ENCODE measurements at regions not wholly inside any gene's neighbourhood (a gene's known extent, or its start where the extent isn't known, plus 50 kb on each side); places are given as distances from the start of the nearest gene placed in this dataset.

DNA sequence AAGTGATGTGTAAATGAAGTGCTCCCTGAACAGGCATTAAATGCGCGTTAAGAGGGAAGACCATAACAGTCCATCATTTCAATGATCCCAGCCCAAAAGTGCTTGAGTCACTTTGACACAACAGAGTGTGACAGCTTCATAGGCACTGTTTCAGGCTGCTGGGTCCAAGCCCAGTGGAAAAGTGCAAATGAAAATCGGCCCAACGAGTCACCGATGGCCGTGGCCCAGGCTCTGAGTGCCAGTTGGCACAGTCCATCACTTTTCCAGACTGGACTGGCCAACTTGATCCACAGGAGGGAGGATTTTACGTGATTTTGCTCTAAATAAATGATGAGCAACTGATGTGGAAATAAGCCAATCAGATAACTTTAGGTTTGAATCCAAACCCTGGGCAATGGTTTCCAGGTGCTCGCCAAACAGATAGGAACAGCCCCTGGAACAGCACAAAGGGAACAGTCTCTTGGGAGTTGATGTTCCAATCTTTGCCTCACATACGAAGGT is 114.0 kb downstream of the SP3 start:
- Histone ChIP-seq H2AFZ (ENCODE audit: low read length) (no peak overlapping the region), H3K4me1 (ENCODE audit: insufficient read depth, low read length, poor library complexity, severe bottlenecking) (no peaks in the 10 kb centered on the region), H3K9ac (ENCODE audit: low read depth, low read length, poor library complexity, severe bottlenecking) (no peak overlapping the region), H3K27me3 (ENCODE audit: insufficient read depth, low read length, poor library complexity, severe bottlenecking) (no peaks in the 10 kb centered on the region), H3K79me2 (ENCODE audit: insufficient read depth, low read length) (no peaks in the 10 kb centered on the region), H3F3A (ENCODE audit: low read depth) (no peaks in the 10 kb centered on the region), H3K4me2 (ENCODE audit: low read depth, low read length, poor library complexity, severe bottlenecking) (no peak overlapping the region), H4K20me1 (ENCODE audit: insufficient read depth, low read length, poor library complexity, severe bottlenecking) (no peaks in the 10 kb centered on the region), H3K4me3 (ENCODE audit: low read length, poor library complexity, severe bottlenecking) (no peak overlapping the region), H3K9me2 (replicated peaks; ENCODE audit: low read depth, low read length) (no peaks in the 10 kb centered on the region; the same call in 1 of the 2 replicates), H3K9me3 (ENCODE audit: insufficient read depth, low read depth, low read length) (no peaks in the 10 kb centered on the region), H3K36me3 (ENCODE audit: insufficient read depth, low read length) (no peaks in the 10 kb centered on the region)
- TF ChIP-seq EZH2phosphoT487 (IDR thresholded peaks at IDR 0.05; ENCODE audit: borderline replicate concordance) = no peak
- TF ChIP-seq, protein P1, sequence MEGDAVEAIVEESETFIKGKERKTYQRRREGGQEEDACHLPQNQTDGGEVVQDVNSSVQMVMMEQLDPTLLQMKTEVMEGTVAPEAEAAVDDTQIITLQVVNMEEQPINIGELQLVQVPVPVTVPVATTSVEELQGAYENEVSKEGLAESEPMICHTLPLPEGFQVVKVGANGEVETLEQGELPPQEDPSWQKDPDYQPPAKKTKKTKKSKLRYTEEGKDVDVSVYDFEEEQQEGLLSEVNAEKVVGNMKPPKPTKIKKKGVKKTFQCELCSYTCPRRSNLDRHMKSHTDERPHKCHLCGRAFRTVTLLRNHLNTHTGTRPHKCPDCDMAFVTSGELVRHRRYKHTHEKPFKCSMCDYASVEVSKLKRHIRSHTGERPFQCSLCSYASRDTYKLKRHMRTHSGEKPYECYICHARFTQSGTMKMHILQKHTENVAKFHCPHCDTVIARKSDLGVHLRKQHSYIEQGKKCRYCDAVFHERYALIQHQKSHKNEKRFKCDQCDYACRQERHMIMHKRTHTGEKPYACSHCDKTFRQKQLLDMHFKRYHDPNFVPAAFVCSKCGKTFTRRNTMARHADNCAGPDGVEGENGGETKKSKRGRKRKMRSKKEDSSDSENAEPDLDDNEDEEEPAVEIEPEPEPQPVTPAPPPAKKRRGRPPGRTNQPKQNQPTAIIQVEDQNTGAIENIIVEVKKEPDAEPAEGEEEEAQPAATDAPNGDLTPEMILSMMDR (conservative IDR thresholded peaks at IDR 0.05; ENCODE audit: low read length) = no peak

DNA sequence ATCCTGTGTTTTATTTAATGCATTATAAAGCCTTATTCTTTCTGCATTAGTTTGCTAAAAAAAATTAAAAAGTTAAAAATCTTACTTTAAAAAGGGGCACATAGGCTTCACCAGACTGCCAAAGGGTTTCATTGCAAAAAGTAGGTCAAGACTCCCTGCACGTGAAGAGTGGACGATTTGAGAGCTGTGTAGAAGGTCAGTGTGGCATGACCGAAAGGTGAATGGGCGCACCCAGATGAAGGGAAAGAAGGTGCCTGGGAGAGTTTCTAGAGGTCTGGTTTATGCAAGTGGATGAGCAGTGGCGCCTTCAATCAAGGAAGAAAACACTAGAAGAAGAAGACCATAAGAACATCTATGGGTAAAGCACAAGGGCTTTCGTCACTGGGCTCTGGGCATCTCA is 111.0 kb downstream of the SP3 start:
- Histone ChIP-seq H2AFZ (ENCODE audit: low read length) (no peak overlapping the region), H3K27me3 (ENCODE audit: insufficient read depth, low read length, poor library complexity, severe bottlenecking) (no peaks in the 10 kb centered on the region), H3K9me3 (ENCODE audit: insufficient read depth, low read depth, low read length) (no peaks in the 10 kb centered on the region), H3K9ac (ENCODE audit: low read depth, low read length, poor library complexity, severe bottlenecking) (no peak overlapping the region), H3K79me2 (ENCODE audit: insufficient read depth, low read length) (no peaks in the 10 kb centered on the region), H3K4me3 (ENCODE audit: low read length, poor library complexity, severe bottlenecking) (no peak overlapping the region), H3K36me3 (ENCODE audit: insufficient read depth, low read length) (no peaks in the 10 kb centered on the region), H4K20me1 (ENCODE audit: insufficient read depth, low read length, poor library complexity, severe bottlenecking) (no peaks in the 10 kb centered on the region), H3K4me1 (ENCODE audit: insufficient read depth, low read length, poor library complexity, severe bottlenecking) (no peaks in the 10 kb centered on the region), H3K9me2 (replicated peaks; ENCODE audit: low read depth, low read length) (no peaks in the 10 kb centered on the region; the same call in 1 of the 2 replicates), H3F3A (ENCODE audit: low read depth) (no peaks in the 10 kb centered on the region), H3K4me2 (ENCODE audit: low read depth, low read length, poor library complexity, severe bottlenecking) (no peak overlapping the region)
- TF ChIP-seq, protein P1 (conservative IDR thresholded peaks at IDR 0.05; ENCODE audit: low read length) = no peak
- TF ChIP-seq EZH2phosphoT487 (IDR thresholded peaks at IDR 0.05; ENCODE audit: borderline replicate concordance) = no peak

DNA sequence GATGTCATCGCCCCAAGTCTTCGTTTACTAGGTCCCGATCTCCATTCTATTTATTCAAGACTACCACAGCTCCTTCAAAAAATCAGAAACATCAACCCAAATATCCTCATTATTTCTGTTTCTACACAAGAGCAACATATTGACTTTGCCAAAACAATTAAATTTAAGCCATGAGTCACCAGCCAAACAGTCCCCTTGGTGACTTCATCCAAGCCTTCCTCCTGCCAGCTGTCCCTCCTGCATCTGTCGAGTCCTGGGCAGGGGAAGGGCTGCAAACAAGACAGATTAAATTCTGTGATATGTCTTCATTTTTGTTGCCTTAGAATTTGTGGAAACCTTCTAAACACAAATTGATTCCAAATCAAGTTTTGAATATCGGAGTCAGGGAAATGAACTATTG is 110.3 kb downstream of the SP3 start:
- no peak for TF ChIP-seq EZH2phosphoT487 (IDR thresholded peaks at IDR 0.05; ENCODE audit: borderline replicate concordance)
- TF ChIP-seq, protein P1 (conservative IDR thresholded peaks at IDR 0.05; ENCODE audit: low read length) = no peak
- no peaks in the 10 kb centered on the region for H3K27me3 ChIP-seq (ENCODE audit: insufficient read depth, low read length, poor library complexity, severe bottlenecking)
- H4K20me1 ChIP-seq (ENCODE audit: insufficient read depth, low read length, poor library complexity, severe bottlenecking) = no peaks in the 10 kb centered on the region
- H3K9me2 ChIP-seq (replicated peaks; ENCODE audit: low read depth, low read length) = no peaks in the 10 kb centered on the region; the same call in 1 of the 2 replicates
- H3K4me1 ChIP-seq (ENCODE audit: insufficient read depth, low read length, poor library complexity, severe bottlenecking) = peaks cover 5% of the 10 kb centered on the region
- H2AFZ ChIP-seq (ENCODE audit: low read length) = no peak overlapping the region
- no peaks in the 10 kb centered on the region for H3K36me3 ChIP-seq (ENCODE audit: insufficient read depth, low read length)
- H3F3A ChIP-seq (ENCODE audit: low read depth) = no peaks in the 10 kb centered on the region
- H3K9me3 ChIP-seq (ENCODE audit: insufficient read depth, low read depth, low read length) = no peaks in the 10 kb centered on the region
- H3K4me3 ChIP-seq (ENCODE audit: low read length, poor library complexity, severe bottlenecking) = no peak overlapping the region
- H3K4me2 ChIP-seq (ENCODE audit: low read depth, low read length, poor library complexity, severe bottlenecking) = no peak overlapping the region
- H3K9ac ChIP-seq (ENCODE audit: low read depth, low read length, poor library complexity, severe bottlenecking) = no peak overlapping the region
- H3K79me2 ChIP-seq (ENCODE audit: insufficient read depth, low read length) = no peaks in the 10 kb centered on the region
